ENCODE measurements at regions not wholly inside any gene's neighbourhood (a gene's known extent, or its start where the extent isn't known, plus 50 kb on each side); places are given as distances from the start of the nearest gene placed in this dataset.
"Not testable (repeated sequence)": the region's sequence is repeated elsewhere in the genome, so short reads cannot be mapped to it uniquely, and the experiment has no call there.

DNA sequence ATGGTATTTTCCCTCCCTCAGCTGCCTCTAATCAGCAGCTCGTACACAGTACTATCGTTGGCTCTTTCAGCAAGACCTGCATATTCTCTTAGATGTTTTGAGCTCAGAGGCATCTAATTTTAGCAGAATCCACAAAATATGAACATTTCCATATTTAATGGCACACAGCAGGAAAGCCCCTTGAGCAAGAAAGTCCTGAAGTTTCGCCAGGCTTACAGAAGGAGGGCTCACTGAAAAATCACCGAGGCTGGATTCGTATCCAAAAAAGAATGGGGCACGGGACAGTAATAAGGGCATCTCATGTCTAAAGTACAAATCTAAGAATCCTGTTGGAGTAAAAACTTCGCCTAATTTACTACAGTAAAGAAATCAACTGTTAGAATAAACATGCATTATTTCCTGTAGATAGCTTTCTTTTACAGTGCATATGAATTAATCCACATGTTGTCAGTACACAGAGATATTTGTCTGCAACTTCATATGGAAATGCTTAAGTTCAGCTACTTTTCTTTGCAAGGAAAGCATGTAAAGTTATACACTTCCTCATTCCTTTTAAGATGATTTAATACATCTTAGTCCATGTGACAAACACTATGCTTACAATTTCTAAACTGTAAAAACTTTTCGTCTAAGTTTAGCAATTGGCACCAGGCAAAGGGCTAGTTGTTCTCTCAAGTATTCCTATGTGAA lies 1205.3 kb upstream of the ADGRL4 start:
- DNase-seq (ENCODE audit: low read depth in 2 of 2) = no peak

DNA sequence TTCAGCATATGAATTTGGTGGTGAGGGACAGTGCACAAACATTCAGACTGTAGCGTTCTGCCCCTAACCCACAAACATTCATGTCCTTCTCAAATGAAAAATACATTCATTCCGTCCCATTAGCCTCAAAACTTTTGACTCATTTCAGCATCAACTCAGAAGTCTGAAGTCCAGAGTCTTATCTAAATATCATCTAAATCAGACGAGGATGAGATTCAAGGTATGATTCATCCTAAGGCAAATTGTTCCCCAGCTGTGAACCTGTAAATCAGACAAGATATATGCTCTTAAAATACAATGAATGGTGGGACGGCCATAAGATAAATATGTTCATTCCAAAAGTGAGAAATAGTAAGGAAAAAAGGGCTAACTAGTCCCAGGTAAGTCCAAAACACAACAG lies 1195.6 kb upstream of the ADGRL4 start:
- no peak for DNase-seq (ENCODE audit: low read depth in 2 of 2)

DNA sequence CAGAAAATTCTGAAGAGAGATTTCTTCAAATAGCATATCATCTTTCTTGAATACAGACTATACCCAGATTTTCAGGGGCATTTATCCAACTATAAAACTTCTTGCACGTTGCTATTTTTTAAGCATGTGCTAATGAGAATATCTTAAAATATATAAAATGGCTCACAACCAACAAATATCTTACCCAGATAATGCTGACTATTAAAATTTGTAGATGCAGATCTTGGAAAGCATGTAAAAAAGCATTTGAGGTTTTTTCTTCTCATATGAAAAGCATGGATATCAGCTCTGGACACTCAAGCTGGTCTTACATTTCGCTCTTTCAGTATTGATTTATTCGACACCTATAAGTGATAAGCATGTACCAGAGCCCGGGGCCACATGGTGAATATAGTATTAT lies 1187.7 kb upstream of the ADGRL4 start:
- DNase-seq (ENCODE audit: low read depth in 2 of 2) = no peak

DNA sequence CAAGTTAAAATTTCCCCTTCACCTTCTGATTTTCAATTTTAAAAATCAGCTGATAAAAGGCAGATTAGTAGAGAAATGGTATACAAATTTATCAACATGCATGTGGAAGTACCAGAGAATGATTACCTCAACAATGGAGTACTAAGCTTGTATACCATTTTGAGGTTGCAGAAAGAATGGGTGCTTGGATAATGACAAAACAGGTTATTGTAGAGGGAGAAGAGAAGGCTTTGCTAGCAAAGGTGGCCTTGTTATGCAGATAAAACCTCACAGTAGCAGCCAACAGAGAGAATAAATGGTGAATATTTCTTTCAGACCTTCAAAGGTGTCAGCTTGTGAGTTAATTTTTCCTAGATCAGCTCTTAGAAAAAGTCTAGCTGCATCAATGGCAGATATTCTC lies 1174.9 kb upstream of the ADGRL4 start:
- DNase-seq (ENCODE audit: low read depth in 2 of 2) = no peak

DNA sequence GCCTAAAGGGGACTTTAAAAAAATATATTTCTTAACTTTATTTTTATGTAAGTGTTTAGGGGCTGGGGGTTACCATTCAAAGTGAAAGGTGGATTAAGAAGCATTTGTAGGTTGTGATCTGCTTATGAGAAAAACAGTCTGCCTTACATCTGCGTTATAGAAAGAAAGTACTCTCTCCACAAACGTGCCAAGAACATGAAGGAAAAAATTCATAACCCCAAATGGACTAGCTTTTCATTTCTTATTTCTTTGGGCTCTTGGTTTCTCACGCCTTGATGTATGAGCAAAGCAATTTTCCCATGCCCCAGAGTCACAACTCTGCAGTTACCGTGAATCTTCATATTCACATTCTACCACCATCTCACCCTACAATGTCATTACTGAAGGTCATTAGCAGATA lies 1165.1 kb upstream of the ADGRL4 start:
- DNase-seq (ENCODE audit: low read depth in 2 of 2) = no peak

DNA sequence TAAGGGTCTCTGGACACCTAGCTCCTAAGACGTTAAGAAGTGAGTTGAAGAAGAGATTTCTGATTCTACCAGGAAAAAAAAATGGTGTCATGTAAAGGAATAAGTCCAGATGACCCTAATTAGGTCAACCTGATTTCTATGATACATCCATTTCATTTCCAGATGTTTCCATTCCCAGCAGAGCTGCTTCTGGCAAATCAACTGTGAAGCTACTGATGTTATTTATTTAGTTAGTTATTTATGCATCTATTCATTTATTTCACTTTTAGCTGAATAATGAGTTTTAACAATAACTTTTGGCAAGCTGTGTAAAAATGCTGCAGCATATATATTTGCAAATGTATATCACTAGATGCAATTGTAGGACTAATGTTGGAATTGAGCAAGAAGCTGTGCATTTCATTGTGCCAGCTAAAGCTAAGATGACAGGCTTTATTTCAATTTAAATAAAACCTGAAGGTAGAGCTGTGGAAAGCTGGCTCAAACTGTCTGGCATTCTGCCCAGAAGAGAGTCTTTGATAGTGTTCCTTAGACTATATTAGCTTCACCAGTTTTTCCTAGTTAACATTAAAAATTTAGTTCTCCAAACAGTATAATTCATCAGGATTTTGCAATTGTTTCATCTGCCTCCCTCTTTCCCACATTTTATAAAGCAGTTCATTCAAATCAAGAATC lies 1164.4 kb upstream of the ADGRL4 start:
- DNase-seq (ENCODE audit: low read depth in 2 of 2) = no peak

DNA sequence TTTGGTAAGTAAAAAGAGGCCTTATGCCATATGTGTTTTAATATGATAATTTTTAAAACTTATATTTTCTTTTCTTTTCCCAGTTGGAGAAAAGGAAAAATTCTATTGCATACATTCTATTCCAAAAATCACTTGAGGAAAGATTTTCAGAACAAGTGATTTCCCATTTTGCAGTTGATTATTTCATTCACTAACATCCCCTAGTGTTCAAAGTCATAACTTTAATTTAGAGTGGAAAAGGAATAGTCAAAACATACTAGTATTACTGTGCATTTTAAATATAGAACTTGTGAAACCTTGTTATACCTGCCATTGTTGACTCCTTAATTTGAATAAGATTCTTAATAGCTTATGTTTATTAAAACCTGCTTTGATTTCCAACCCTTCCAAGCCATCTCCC lies 1157.6 kb upstream of the ADGRL4 start:
- DNase-seq (ENCODE audit: low read depth in 2 of 2) = no peak

DNA sequence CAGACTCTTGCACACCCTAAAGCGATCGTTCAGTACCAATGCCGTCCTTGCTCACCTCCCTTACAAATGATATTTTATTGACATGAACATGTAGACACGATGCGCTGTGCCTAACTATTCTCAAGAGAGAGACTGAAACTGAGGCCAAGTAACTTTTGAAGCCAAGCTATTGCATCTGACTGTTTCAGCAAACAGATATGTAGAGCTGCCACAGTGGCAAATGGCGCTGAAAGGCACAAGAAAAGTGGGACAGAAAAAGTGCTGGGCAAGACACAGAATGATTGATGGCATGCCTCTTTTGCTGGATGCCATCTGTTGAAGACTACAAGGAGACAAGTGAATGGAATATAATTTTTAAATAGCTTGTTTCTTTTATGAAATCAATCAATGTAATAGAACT lies 1157.2 kb upstream of the ADGRL4 start:
- DNase-seq (ENCODE audit: low read depth in 2 of 2) = no peak

DNA sequence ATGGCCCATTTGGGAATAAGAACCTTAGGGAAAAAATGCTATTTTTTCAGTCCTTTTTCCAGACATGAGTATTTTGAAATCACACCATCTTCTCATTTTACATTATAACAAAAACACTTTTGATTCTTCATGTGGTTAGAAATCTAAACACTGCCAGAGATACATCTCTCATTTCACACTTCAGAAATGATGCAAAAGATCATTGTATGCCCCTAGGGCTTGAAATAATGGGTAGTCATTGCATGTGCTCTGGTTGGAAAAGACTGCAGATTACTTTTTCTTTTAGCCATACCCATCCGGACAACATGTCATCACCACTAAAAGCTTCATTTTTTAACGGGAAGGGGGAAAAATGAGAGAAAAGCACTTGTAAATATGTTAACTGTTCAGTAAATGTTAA lies 1152.2 kb upstream of the ADGRL4 start:
- DNase-seq (ENCODE audit: low read depth in 2 of 2) = no peak

DNA sequence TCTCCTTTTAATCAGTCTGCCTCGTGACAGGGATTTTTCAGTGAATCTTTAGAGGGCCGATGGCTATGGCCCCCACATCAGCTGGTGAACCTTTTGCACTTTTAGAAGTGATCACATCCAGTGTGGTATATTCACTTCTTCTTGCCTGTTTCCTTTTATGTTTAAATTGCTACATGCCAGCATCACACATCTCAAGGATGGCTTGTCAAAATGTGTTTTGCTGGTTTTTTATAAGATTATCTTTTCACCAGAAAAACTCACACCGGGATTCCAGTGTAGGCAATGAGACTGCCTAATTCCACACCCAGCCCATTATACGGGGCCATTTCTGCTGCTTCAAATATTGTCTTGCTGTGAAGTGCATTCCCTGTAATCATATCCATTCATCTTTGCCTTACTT lies 1151.7 kb upstream of the ADGRL4 start:
- no peak for DNase-seq (ENCODE audit: low read depth in 2 of 2)

DNA sequence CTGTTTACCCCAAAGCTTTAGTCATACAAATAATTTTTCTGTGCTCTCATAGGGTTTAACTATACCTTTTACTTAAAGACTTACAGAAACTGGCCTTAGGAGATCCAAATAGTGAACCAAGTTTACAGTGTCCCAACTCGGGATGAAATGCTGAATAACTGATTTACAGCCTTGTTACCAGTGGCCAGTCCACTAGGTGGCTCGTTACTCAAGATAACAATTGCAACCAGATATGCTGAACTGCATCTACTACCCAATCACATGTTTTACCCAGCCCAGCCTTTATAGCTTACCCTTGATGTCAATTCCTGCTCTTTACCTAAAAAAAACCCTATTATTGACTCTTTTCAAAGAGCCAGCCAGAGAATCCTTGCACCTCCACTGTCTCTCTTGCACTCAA lies 1148.8 kb upstream of the ADGRL4 start:
- no peak for DNase-seq (ENCODE audit: low read depth in 2 of 2)

DNA sequence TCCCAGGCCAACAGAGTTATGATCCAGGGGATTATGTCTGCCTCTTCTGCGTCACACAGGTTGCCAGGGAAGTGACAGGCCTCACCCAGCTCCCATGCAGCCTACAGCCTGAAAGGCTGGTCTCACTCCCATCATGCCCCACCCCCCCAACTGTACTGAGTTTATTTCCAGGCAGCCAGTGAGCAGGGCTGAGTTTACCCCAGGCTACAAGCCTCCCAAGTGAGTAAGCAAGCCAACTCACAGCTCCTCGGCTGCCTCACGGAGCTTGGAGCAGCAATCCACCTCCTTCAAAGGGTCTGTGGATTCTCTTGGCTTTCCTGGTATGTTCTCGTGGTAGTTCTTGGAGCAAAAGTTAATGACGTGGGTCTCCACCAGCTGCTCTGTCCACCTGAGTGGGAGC lies 1147.6 kb upstream of the ADGRL4 start:
- DNase-seq (ENCODE audit: low read depth in 2 of 2) = no peak

DNA sequence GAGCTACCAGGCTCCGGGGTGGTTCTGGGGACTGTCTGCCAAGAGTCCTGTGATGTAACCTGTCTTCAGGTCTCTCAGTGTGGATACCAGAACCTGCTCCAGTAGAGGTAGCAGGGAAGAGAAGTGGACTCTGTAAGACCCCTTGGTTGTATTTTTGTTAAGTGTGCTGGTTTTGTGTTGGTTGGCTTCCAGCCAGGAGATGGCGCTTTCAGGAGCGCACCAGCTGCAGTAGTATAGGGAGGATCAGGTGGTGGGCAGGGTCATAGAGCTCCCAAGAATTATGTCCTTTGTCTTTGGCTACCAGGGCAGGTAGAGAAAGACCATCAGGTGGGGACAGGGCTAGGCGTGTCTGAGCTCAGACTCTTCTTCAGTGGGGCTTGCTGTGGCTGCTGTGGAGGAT lies 1147.2 kb upstream of the ADGRL4 start:
- DNase-seq (ENCODE audit: low read depth in 2 of 2) = no peak

DNA sequence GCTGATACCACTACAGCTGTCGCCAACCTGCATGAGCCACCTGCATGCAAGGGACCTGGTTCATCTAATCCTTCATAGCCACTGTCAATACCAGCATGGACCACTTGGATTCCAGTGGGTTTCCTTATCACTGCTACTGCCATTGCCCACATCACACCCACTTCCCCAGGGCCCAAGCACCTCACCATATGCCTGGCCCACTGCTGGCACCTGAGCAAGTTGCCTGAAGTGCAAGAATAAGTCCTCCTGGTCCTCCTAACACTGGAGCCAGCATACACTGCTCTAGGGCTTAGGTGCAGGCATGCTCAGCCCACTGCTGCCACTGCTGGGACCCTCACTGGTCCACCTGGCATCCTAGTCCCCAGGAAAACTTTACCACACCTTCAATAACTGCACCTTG lies 1136.8 kb upstream of the ADGRL4 start:
- DNase-seq (ENCODE audit: low read depth in 2 of 2) = no peak

DNA sequence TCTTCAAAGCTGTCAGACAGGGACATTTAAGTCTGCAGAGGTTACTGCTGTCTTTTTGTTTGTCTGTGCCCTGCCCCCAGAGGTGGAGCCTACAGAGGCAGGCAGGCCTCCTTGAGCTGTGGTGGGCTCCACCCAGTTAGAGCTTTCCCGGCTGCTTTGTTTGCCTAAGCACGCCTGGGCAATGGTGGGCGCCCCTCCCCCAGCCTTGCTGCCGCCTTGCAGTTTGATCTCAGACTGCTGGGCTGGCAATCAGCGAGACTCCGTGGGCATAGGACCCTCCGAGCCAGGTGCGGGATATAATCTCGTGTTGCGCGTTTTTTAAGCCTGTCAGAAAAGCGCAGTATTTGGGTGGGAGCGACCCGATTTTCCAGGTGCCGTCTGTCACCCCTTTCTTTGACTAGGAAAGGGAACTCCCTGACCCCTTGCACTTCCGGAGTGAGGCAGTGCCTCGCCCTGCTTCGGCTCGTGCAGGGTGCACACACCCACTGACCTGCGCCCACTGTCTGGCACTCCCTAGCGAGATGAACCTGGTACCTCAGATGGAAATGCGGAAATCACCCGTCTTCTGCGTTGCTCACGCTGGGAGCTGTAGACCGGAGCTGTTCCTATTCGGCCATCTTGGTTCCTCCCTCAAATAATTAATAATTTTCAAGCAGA lies 1131.5 kb upstream of the ADGRL4 start:
- DNase-seq (ENCODE audit: low read depth in 2 of 2) = not testable (repeated sequence)

DNA sequence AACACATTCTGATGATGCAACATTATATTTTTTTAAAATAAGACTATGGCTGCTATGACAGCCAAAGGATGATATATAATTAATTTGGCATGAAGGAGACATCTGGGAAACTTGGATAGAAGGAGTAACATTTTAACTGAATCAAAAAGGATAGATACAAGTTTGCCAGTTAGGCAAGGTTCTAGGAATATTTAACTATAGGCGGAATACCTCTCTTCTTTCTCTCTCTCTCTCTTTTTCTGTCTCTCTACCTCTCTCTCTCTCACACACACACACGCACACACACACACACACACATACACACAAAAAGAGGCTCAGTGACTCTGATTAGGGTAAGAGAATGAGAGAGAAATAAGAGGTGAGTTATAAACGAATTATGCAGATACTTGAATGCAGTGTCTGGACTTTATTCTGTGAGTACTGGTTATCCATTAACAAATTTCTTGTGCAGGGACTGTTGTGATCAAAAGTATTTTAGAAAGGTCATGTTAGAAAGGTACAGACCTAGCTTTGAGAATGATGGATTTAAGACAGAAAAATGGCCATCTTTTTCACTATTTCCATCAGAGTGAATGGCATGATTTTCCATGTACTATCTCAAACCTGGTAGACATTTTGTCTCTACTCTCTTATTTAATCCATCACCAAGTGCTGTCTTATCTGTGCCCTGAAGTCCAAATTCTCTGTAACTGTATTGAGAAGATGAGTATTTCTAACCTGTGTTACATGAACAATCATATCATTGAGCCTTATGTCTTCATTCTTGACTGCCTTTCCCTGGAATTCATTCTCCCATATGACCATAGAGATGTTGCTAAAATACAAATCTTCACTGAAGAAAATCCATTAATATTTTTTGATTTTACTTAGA lies 1106.9 kb upstream of the ADGRL4 start:
- DNase-seq (ENCODE audit: low read depth in 2 of 2) = no peak

DNA sequence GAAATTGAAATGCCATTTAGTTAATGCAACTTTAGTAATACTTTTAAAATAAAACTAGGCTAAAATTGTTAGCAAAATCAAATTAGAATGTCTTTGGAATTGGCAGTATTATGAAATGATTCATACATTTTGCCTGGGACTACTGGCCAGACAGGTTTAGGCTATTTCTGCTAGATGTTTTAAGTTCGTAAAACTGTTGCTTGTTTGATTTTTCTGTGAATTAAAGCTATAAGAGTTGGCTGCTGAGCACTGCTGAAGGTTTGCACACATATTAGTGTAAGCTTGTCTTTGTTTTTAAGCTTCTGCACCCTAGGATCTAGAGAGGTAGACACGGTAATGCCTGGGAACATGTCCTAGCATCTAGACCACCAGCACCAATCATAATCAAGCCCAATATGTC lies 1094.6 kb upstream of the ADGRL4 start:
- no peak for DNase-seq (ENCODE audit: low read depth in 2 of 2)

DNA sequence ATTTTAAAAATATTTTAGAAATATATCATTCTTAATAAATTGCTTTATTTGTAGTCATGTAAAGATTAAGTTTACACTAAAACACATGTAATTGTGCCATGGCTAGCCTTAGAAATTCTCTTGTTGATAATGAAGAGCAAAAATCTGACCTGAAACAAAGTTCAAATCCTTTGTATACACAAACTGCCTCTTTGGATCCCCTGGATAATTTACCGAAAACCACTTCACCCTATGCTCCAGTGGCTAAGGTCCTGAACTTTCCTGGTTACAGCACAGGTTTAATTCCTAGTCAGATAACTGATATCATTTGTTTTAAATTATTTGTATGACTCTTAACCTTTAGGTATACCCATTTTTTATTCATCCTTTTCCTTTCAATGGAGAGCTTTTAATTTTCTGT lies 1093.2 kb upstream of the ADGRL4 start:
- no peak for DNase-seq (ENCODE audit: low read depth in 2 of 2)

DNA sequence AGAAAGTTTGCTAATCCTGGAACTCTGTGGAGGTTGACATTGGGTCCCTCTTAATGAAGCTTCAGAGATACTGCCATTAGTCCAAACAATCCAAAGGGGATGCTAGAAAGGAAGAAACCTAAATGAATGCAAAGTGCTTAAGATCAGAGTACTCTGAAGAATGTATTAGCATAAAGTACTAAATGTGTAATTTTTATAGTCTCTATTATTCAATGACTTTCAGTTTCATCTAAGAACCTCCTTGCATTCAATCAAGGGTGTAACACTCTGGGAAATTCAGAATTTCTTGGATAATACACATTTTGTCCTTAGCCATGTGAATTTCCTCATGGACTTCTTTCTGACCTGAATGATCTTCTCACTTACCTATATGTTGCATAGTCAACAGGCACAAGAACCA lies 1078.5 kb upstream of the ADGRL4 start:
- DNase-seq (ENCODE audit: low read depth in 2 of 2) = no peak

DNA sequence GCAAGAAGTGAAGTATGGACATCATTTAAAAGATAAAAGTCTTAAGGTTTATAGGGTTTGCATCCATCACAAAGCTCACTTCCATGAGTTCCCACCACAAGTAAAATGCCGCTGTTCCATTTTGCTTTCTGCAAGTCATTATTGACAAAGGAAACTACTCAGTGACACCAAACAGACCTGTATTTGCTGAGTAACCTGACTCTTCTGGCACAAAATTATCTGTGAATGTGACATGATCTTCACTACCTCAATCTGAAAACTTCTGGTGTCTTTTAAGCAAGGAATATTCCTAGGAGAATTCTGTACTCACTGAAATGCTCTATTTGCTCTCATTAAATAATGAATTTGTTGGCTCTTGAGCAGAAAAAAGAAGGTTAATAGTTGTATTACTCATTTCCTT lies 1077.4 kb upstream of the ADGRL4 start:
- DNase-seq (ENCODE audit: low read depth in 2 of 2) = no peak

DNA sequence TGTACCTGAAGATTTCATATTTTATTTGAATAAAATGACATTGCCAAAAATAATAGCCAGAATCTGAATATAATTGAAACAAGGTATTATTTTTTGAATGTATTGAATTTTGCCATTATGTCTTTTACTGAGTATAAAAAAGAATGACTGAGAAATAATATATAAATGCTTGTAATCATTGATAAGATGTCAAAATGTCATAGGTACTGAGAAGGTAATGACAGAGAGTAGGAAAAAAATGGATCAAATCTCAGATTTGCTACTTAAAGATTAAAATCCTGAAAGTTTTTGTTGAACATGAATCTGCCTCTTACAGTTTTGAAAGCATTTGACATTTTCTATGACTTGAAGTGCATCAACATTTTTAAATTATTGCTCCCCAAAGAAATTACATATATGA lies 1069.9 kb upstream of the ADGRL4 start:
- no peak for DNase-seq (ENCODE audit: low read depth in 2 of 2)

DNA sequence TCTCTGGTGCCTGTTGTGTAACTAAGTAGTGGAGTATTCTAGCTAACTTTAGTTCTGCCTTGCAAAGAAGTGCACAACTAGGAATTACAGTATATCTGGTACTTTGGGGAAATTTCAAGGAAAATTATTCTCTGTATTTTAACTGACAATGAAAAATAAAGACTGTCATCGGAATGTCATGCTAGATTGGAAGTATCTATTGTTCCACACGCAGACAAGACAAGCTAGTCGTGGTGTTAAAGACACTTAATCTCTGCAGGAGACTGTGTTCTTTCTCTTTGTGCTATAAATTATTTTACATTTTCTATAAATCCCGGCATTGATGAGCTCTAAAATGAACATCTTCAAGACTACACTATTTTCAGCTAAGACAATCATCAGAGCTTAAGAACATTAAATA lies 1068.8 kb upstream of the ADGRL4 start:
- DNase-seq (ENCODE audit: low read depth in 2 of 2) = no peak

Data from stimulated activated CD4-positive, alpha-beta T cell treated with anti-CD3 and anti-CD28 coated beads, Interleukin-12 subunit alpha, Interleukin-12 subunit beta, amount 100 ng/mL, for 24 hours (primary cell).